Fibroblast of peridontal ligament (primary cell): ENCODE measurements at regions not wholly inside any gene's neighbourhood (a gene's known extent, or its start where the extent isn't known, plus 50 kb on each side); places are given as distances from the start of the nearest gene placed in this dataset.

Experiments used
- DNase-seq: peaks from one replicate; pipeline ENCODE4 v3.0.0-alpha.2; 2010; ENCODE audit errors: extremely low read depth

DNA sequence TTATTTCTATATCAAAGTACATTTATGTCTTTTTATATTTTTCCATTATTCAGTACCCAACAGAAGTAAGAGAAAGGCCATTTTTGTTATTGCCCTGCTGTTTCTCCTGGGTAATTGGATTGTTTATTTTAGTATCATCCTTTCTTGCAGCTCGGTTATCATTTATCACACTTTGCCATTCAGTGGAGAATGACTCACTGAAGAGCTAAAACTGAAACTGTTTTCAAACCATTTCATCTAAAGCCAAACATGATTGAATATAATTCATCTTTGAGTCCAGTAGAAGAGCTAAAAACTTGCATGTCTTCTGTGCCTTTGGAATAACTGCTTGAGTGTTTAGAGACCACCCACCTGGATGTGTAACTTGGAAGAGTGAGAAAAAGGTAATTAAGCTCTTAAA lies 139.5 kb upstream of the PRDM9 start:
- no peak for DNase-seq

DNA sequence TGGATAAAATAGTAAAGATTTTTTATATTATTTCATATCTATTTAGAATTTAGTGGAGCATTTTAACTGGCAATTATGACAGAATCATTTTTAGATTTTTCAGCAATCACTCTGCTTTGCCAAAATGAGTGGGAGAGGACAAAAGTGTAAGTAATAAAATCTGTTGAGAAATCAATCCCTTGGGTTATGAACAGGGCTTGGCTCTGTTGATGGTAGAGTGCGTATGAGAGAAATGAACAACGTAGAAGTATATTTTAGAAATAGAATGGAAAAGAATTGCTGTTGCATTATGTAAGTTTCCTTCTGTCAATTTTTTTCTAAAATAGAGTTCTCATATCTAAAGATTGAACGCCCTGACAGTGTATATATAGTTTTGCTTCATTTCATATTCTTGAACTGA lies 154.1 kb upstream of the PRDM9 start:
- DNase-seq, result no peak

DNA sequence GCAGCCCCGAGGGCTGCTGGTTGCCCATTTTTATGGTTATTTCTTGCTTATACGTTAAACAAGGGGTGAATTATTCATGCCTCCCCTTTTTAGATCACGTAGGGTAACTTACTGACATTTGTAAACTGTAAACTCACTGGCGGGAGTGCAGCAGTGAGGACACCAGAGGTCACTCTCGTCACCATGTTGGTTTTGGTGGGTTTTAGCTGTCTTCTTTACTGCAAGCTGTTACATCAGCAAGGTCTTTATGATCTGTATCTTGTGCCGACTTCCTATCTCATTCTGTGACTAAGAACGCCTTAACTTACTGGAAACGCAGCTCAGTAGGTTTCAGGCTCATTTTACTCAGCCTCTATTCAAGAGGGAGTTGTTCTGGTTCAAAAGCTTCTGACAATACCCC lies 155.0 kb upstream of the PRDM9 start:
- no peak for DNase-seq

DNA sequence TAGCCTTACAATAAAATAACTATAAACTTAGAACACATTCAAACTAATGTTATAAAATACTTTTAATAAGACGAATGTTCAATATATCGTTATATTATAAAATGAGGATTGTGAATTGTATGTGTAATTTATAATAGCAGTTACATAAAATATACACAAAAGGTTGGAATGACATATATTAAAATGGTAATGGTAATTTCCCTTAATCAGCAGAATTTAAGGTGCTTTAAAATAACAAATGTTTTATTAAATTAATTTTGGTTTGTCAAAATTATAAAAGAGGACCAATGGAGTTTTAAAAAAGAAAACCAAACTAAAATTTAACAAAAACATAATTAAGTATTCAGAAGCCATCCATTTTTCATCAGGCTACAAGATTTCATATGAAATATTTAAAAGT lies 164.3 kb upstream of the PRDM9 start:
- DNase-seq, result no peak

DNA sequence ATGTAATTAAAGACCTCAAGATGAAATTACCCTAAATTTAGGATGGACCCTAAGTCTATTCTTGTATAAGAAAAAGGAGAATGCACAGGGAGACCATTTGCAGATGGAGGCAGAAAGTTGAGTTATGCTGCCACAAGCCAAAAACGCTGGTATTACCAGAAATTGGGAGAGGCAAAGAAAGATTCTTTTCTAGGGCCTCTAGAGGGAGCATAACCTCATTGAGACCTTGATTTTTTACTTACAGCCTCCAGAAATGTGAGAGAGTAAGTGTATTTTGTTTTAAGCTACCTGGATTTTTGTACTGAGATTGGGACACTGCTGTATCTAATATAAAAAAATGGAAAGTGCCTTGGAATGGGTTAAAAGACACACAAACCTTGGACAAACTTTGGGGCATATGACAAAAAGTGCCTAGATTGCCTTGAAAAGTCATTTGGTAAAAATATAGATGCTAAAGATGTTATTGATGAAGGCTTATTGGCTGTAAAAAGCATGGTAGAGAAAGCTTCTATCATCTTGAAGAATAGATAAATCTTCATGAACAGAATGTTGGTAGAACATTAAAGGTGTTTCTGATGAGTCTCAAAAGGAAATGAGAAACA lies 174.7 kb upstream of the PRDM9 start:
- DNase-seq, result no peak

DNA sequence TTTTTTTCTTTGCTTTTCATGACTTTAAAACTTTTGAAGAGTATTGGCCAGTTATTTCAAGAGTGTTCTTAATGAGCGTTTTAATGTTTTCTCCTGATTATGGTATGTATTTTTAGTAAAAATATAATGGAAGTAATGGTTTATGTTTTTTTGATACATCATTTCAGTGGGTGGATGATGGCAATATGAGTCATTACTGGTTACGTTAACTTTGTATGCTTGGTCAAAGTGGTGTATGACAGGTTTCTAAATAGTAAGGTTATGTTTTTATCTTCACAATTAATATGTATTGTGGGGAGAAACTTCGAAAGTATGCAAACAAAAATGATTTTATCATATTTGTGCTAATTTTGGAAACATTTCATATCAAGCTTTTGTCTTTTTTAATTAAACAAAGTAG lies 176.7 kb upstream of the PRDM9 start:
- no peak for DNase-seq

DNA sequence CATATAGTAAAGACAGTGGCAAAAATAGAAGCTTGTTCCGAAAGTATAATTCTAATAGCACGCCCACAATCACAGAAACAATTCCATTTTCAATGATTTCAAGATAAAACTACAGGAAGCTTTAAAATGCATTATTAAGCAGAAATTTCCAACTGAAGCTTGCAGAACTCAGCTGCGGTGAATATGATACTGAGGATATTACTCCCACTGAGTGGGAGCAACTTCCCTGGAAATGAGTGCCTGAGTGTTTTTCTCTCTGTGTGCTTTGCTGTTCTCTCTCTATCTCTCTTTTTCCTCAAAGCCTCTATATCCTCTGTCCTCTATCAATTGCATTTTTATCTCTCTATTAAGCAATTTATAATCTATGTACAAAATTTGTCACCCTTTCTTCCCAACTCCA lies 187.5 kb upstream of the PRDM9 start:
- no peak for DNase-seq

DNA sequence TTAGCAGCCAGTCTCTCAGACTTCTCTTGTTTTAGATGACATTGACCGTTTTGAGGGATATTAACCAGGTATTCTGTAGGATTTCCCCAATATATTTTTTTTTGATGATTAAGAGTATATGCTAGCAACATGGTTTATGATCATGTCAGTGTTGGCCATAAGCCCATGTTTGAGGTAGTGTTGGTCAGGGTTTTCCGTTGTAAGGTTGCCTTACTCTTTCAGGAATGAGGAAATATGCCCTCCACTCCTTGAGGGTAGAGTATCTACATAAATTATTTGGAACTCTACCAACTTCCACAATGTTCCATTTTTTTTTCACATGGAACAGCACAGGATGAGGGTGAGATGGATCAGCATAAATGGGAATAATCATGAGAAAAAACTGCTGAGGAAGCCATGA lies 188.4 kb upstream of the PRDM9 start:
- DNase-seq, result no peak

DNA sequence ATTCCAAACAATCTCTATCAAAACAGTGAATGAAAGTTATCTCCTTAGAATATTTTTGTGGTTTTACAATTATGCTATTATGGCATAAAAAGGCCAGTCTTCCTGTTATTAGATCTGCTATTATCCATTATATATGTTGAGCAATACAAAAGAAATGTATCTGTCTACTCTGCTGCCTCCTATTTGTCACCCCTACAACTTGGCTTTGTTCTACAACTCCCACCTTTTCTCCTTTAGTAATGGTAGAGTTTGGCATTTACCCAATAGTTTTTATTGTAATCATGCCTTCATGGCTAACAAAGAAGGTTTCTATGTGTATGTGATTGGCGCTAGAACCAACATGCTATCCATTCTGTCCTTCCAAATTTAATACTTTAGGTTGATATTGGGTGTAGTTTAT lies 189.2 kb upstream of the PRDM9 start:
- DNase-seq, result no peak

DNA sequence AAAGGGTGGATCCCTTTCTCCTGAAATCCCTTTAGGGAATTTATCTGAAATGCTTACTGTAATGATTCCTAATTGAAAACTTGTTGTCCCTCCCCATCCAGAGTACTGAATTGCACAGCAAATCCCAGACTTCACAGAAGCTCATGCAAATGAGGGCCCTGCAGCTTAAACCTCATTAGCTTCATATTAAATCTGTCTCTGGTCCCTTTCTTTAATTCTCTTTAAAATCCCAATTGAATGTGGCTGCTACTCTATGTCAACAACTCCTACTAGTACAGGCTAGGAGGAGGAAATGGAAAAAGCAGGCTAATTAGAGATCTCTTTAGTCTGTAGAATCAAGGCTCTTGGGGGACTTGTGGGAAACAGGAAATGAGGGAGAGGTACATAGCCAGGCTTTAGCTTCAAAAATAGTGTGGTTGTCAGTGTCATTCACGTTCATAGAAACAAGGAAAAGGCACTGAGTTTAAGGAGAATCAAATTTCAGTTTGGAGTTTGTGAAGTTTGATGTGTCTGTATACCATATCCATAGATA lies 191.3 kb upstream of the PRDM9 start:
- DNase-seq, result no peak

DNA sequence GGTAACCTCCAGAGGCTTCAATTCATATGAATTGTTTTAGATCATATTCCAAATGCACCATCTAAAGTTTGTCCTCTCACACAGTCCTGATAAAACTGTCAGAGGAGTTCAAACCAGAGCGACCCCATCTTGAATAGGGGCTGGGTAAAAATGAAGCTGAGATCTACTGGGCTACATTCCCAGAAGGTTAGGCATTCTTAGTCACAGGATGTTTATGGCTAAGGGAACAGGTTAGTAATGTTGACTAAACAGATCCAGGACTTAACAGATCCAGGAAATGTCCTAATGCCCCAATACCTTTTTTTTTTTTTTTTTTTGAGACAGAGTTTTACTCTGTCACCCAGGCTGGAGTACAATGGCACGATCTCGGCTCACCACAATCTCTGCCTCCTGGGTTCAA lies 192.6 kb upstream of the PRDM9 start:
- DNase-seq, result no peak

DNA sequence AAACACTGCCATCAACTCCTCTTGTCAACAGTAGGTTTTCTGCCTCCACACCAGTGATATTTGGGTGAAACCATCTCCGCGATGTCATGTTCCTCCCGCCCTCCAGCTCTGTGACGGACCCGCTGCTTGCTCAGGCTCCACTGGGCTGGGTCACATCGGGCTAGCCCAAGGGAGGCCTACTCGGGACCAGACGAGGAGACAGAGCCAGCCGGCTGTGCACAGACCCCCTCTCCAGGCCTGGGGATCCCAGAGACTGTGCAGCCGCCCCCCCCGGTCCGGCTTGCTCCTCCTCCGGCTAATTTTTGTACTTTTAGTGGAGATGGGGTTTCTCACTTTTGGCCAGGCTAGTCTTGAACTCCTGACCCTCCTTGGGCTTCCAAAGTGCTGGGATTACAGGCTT lies 202.4 kb upstream of the PRDM9 start:
- DNase-seq, result no peak

DNA sequence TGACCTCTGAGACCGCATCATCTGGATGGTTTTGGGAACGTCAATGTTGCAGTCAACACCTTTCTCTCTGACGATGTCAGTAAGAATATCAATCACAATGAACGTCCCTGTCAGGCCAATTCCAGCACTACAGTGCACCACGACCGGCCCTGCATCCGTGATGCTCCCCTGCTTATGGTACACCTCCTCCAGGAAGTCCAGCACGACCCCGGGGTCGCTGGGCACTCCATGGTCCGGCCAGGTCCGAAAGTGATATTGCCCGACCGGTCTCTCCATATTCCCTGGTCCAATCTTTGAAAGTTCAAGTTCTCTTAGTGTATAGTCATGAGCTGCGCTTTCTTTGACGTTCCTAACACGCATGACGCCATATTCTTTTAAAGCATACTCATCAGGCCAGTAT lies 203.6 kb upstream of the PRDM9 start:
- DNase-seq, result no peak

DNA sequence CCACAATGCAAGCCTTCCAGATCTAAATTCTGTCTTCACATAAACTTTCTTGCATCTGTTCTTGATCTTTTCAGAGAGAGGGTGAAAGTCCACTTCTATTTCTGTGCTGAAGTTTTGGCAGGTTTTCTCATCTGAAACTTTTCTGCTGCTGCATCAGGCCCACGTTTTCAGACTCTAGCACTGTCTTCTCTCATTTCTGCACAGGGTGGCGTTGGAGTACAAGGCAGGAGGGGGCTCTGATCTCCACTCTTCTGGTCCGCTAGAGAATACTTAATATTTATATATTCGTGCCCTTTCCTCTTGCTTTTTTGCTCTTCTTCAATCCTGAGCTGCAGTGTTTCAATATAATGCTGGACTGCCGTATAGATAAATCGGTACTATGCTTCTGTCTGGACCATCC lies 204.0 kb upstream of the PRDM9 start:
- no peak for DNase-seq

DNA sequence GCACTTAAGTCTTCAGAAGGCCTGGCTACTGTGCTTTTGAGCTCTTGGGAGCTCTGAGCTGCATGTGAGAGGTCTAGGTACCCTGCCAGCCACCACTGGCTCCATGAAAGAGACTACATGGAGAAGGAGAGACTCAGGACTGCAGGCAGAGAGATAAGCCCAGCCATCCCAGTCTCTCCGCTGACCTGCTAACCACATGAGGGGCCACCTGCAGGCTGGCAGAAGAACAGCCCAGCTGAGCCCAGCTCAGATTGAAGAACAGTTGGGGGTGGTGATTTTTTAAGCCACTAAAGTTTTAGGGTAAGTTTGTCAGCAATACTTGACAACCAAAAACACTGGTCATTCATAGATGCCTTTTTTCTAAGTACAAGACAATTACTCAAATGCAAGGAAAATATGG lies 205.0 kb upstream of the PRDM9 start:
- DNase-seq, result no peak

DNA sequence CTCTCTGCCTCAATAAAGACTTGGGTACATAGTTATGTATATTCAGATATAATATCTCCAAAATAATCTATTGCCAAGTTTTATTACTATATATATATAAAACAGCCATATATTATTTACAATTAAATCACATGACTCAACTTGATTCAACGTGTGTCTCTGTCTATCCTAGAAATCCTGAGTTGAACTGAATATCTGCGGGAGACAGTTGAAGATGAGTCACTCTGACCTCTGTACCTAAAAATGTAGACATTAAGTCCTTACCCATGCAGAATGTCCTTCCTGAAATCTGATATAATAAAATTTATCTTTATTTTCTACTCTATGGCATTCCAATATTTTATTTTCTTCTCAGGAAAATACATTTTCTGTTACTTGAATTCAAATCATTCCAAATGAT lies 218.2 kb upstream of the PRDM9 start:
- no peak for DNase-seq

DNA sequence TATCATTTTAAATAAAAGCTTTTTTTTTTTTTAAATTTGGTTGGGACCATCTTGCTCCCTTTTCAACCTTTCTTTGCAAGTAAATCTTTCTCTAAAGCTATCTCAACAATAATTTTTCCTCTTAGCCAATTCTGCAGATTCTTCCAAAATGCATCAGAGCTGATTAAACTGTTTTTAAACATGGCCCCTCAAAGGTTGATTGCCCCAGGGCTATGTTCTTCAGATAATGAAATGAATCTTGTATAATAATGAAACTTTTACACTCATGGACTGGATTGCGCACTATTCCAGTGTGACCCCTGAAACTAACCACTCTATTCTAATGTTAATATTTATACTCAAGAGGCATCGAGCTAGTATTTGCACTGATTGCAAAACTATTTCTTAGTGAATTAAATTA lies 222.8 kb upstream of the PRDM9 start:
- DNase-seq, result no peak

DNA sequence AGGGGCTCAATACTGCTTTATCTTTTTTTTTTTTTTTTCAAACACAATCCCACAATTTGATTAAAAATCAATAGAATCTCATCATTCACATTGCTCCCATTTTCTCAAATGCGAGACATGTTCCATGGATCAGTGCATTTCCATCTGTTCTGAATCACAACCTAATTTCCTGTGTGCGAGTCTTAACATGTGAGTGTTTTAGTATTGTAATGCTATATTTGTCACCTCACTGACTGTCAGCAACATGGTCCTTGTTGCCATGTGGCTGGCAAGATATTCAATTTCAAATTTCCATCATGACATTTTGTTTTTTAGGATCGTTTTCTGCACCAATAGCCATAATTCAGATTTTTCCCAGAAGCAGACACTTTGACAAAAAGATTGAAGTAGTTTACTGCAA lies 233.2 kb upstream of the PRDM9 start:
- DNase-seq, result no peak

DNA sequence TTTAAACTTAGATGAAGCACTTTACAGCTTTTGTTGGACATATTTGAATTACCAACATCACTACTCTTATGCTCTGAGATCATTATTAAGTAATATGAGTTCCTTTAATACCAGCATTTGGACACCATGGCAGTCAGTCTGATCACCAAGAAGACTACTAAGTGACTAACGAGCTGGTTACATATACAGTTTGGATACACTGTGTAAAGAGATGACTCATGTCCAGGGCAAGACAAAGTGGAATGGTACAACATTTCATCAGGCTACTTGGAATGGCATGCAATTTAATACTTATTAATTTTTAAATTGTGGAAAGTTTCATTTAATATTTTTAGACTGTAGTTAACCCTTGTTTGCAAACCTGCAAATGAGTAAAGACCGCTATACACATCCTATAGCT lies 237.4 kb upstream of the PRDM9 start:
- no peak for DNase-seq

DNA sequence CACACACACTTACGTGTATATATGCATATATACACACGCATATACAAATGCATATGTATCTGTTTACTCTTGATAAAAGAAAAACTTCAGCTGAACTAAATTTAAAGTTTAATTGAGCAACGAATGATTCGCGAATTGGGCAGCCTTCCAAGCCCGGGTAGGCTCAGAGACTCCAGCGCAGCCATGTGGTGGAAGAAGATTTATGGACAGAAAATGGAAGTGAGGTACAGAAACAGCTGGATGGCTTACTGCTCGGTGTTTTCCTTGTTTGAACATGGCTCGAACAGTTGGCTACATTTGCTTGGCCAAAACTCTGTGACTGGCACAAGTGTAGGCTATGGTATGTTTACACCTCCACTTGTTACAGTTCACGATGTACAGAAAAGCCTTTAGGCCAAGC lies 239.3 kb upstream of the PRDM9 start:
- no peak for DNase-seq

DNA sequence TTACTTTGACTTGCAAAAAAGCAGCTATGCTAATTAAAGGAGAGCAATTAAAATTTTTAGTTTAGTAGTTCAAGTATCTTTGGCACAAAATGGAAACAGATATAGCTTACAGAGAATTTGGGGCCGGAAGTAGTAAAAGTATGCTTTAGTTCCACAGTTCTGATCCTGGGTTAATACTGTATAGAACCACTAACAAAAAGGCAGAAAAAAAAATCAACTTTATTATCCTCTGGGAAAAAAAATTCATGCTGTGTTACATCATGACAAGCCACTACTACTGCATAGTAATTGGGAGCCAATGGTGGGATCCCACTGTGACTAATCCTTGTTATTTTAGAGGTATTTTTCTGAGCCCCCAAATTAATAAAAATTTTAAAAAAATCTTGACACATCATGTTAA lies 246.8 kb upstream of the PRDM9 start:
- DNase-seq, result no peak

DNA sequence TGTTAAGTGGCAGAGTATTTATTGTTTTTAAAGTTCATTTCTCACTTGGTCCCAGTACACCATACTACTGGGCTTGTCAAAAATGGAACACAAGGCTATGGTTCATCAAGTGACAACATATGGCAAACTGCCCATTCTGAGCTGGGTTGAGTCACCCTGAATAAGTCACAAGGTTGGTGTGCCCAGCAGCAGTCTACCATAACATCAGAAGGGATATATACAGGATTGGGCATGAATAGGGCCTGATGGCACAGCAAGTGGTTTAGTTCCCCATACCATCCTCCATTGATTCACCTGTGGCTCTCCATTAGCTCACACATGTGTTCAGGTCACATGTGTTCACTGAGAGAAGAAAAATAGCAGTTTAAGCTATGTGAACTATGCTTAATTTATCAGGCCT lies 249.8 kb upstream of the PRDM9 start:
- no peak for DNase-seq

DNA sequence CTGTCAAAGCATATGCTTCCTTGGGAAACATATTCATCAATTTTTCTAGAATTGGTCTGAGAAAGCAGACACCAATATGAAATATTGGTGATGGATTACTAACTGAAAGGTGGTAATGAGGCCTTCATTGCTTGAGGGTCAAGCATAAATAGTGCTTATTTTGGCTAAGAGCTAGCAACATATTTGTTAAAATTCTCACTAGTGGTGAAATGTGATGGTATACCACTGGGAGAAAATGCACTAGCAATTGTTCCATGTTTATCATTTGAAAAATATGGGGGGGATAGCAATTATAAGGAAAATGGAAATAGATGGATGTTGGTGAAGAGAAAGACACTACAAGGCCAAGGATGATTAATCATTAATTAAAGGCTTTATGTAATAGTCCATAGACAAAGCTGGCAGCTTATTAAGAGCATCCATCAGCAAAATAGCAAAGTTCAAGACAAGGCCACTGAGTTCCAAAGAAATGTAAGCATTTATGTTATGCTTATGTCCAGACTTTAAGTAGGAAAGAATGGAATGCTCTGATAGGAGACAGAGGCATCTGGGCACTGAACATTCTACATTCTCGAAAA lies 253.7 kb upstream of the PRDM9 start:
- no peak for DNase-seq

DNA sequence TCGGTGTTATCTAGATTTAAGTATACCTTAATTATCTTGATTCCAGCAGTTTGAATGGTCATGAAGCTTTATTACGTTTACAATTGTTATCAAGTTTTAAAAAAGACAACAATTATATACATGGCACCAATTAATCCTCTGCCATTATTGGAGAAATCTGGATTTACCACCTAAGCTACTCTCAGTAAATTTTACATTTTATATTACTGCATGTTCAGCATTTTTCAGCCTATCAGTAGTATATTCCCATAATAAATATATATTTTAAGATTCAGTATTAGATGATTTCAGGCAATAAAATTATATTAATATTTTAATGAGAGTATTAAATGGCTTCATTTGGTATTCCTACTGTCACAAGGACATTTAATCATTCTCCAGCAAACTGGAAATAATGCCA lies 264.5 kb upstream of the PRDM9 start:
- no peak for DNase-seq
